ENCODE measurements at regions not wholly inside any gene's neighbourhood (a gene's known extent, or its start where the extent isn't known, plus 50 kb on each side); places are given as distances from the start of the nearest gene placed in this dataset.

GRCh38 chr13:60850526-60850925 lies 453.5 kb downstream of the TDRD3 start (continued):
- no peak for TF ChIP-seq USF1 (CRISPR knock-in tag; IDR thresholded peaks at IDR 0.05)
- no peak for TF ChIP-seq TEAD1 (CRISPR knock-in tag; IDR thresholded peaks at IDR 0.05)

GRCh38 chr13:60838581-60838980 lies 441.6 kb downstream of the TDRD3 start:
- POLR2A ChIA-PET = no interaction called here
- Mint-ChIP-seq H3K4me1 (no peaks in the 10 kb centered on the region), H3K27me3 (ENCODE audit: low read depth) (no peaks in the 10 kb centered on the region), H3K27ac (no peak overlapping the region), H3K36me3 (no peaks in the 10 kb centered on the region), H3K4me3 (no peak overlapping the region), H3K9me3 (0 out of 2 replicates have a peak, but pooled peaks cover 3% of the 10 kb centered on the region)
- DNase-seq (ENCODE audit: low spot score) = no peak
- TF ChIP-seq STAT6 (CRISPR knock-in tag; conservative IDR thresholded peaks at IDR 0.05; ENCODE audit: low read depth) = no peak
- peak; percentile 37; the same call in 1 of the 2 replicates for TF ChIP-seq USF2 (CRISPR knock-in tag; IDR thresholded peaks at IDR 0.05)
- no peak for ATAC-seq
- CTCF ChIA-PET = no interaction called here

- no peak overlapping the region for H3K27ac Mint-ChIP-seq
- ATAC-seq (no peak), DNase-seq (ENCODE audit: low spot score) (no peak)
- H3K9me3 Mint-ChIP-seq = peaks cover 9% of the 10 kb centered on the region
- H3K4me3 Mint-ChIP-seq = no peak overlapping the region
- peaks cover 6% of the 10 kb centered on the region for H3K36me3 Mint-ChIP-seq
- no peaks in the 10 kb centered on the region for H3K27me3 Mint-ChIP-seq (ENCODE audit: low read depth)
- H3K4me1 Mint-ChIP-seq = no peaks in the 10 kb centered on the region
- POLR2A ChIA-PET = no interaction called here
- CTCF ChIA-PET = no interaction called here
- no peak for TF ChIP-seq SMAD3 (CRISPR knock-in tag; IDR thresholded peaks at IDR 0.05; ENCODE audit: borderline replicate concordance)
- no peak for TF ChIP-seq ZNF281 (CRISPR knock-in tag; IDR thresholded peaks at IDR 0.05)
- no peak for TF ChIP-seq ATF6 (CRISPR knock-in tag; IDR thresholded peaks at IDR 0.05)
- no peak for TF ChIP-seq ZNF138 (CRISPR knock-in tag; conservative IDR thresholded peaks at IDR 0.05)
- TF ChIP-seq ZSCAN18 (CRISPR knock-in tag; IDR thresholded peaks at IDR 0.05) = no peak
- TF ChIP-seq CREB1 (CRISPR knock-in tag; IDR thresholded peaks at IDR 0.05) = no peak
- TF ChIP-seq SP1 (CRISPR knock-in tag; conservative IDR thresholded peaks at IDR 0.05) = no peak
- TF ChIP-seq STAT6 (CRISPR knock-in tag; conservative IDR thresholded peaks at IDR 0.05; ENCODE audit: low read depth) = no peak
- TF ChIP-seq E2F1 (CRISPR knock-in tag; IDR thresholded peaks at IDR 0.05) = no peak
- no peak for TF ChIP-seq NR1H2 (CRISPR knock-in tag; IDR thresholded peaks at IDR 0.05)
- TF ChIP-seq ZNF416 (CRISPR knock-in tag; IDR thresholded peaks at IDR 0.05) = no peak
- no peak for TF ChIP-seq ATF1 (CRISPR knock-in tag; IDR thresholded peaks at IDR 0.05)
These were observed 440.8 kb downstream of the TDRD3 start for GRCh38 chr13:60837806-60838205.

All from WTC11 (cell line).